MM.1S (cell line): ENCODE measurements at regions not wholly inside any gene's neighbourhood (a gene's known extent, or its start where the extent isn't known, plus 50 kb on each side); places are given as distances from the start of the nearest gene placed in this dataset.

Source experiments
- DNase-seq: peaks from one replicate; pipeline ENCODE4 v3.0.0-alpha.2; 2015
- H2AFZ ChIP-seq: fragments of 300-600 bp; sonication (generic); 2 replicates; pipeline ENCODE4 v1.6.0; 2016; ENCODE audit warnings: antibody characterized with exemption, low read length
- H3F3A ChIP-seq: fragments of 300-600 bp; sonication (generic); 2 replicates; pipeline ENCODE4 v1.6.1; 2016; ENCODE audit warnings: mild to moderate bottlenecking, antibody characterized with exemption, low read length, moderate library complexity, mixed read lengths; ENCODE audit not compliant: insufficient read depth
- H3K27ac ChIP-seq: fragments of 300-600 bp; sonication (generic); 2 replicates; pipeline ENCODE4 v1.5.1; 2016; ENCODE audit warnings: mild to moderate bottlenecking, low read length
- H3K27me3 ChIP-seq: fragments of 300-600 bp; sonication (generic); replicated peaks from 2 replicates; pipeline ENCODE4 v1.6.0; 2016; ENCODE audit warnings: low read length; ENCODE audit not compliant: insufficient read depth
- H3K36me3 ChIP-seq: fragments of 300-600 bp; sonication (generic); replicated peaks from 2 replicates; pipeline ENCODE4 v1.6.1; 2016; ENCODE audit warnings: mild to moderate bottlenecking, low read length, mixed read lengths; ENCODE audit not compliant: insufficient read depth
- H3K4me1 ChIP-seq: fragments of 300-600 bp; sonication (generic); 2 replicates; pipeline ENCODE4 v1.6.1; 2016; ENCODE audit warnings: low read length, mixed read lengths
- H3K4me2 ChIP-seq: fragments of 300-600 bp; sonication (generic); 2 replicates; pipeline ENCODE4 v1.6.0; 2016; ENCODE audit warnings: low read depth, low read length
- H3K4me3 ChIP-seq: fragments of 300-600 bp; sonication (generic); 2 replicates; pipeline ENCODE4 v1.5.1; 2016; ENCODE audit warnings: low read length, mixed read lengths
- H3K79me2 ChIP-seq: fragments of 300-600 bp; sonication (generic); 2 replicates; pipeline ENCODE4 v1.6.1; 2016; ENCODE audit warnings: mixed run types, low read length, mixed read lengths
- H3K9ac ChIP-seq: fragments of 300-600 bp; sonication (generic); 2 replicates; pipeline ENCODE4 v1.6.1; 2016; ENCODE audit warnings: low read length, mixed read lengths
- H3K9me2 ChIP-seq: fragments of 300-600 bp; sonication (generic); replicated peaks from 2 replicates; pipeline ENCODE4 v1.6.1; 2016; ENCODE audit warnings: mild to moderate bottlenecking, low read length, mixed read lengths; ENCODE audit not compliant: insufficient read depth
- H3K9me3 ChIP-seq: fragments of 300-600 bp; sonication (generic); replicated peaks from 2 replicates; pipeline ENCODE4 v1.6.1; 2016; ENCODE audit warnings: mild to moderate bottlenecking, low read length, mixed read lengths; ENCODE audit not compliant: insufficient read depth
- H4K20me1 ChIP-seq: fragments of 300-600 bp; sonication (generic); 2 replicates; pipeline ENCODE4 v1.6.1; 2016; ENCODE audit warnings: mild to moderate bottlenecking, low read length, moderate library complexity, mixed read lengths; ENCODE audit not compliant: insufficient read depth
- CTCF ChIP-seq: fragments of 300-600 bp; sonication (generic); IDR thresholded peaks from 2 replicates; pipeline ENCODE4 v1.5.1; 2016; ENCODE audit warnings: antibody characterized with exemption, low read length, mixed read lengths
- EZH2 ChIP-seq: fragments of 300-600 bp; sonication (generic); optimal IDR thresholded peaks from 2 replicates; pipeline ENCODE3; 2017; ENCODE audit warnings: low read depth, mild to moderate bottlenecking, antibody characterized with exemption, low read length, mixed read lengths
- EZH2phosphoT487 ChIP-seq: fragments of 300-600 bp; sonication (generic); IDR thresholded peaks from 2 replicates; pipeline ENCODE4 v1.6.1; 2018; ENCODE audit warnings: antibody characterized with exemption, low read length

- no peaks in the 10 kb centered on the region for H3K79me2 ChIP-seq
- H3K4me1 ChIP-seq: no peaks in the 10 kb centered on the region
- TF ChIP-seq EZH2 (no peak), CTCF (no peak), EZH2phosphoT487 (no peak)
- no peaks in the 10 kb centered on the region for H3K9me2 ChIP-seq
- no peaks in the 10 kb centered on the region for H4K20me1 ChIP-seq
- H2AFZ ChIP-seq: no peak overlapping the region
- no peak overlapping the region for H3K27ac ChIP-seq
- no peaks in the 10 kb centered on the region for H3K9me3 ChIP-seq
- no peaks in the 10 kb centered on the region for H3F3A ChIP-seq
- no peaks in the 10 kb centered on the region for H3K36me3 ChIP-seq
- H3K27me3 ChIP-seq: no peaks in the 10 kb centered on the region
- no peak overlapping the region for H3K4me2 ChIP-seq
- H3K4me3 ChIP-seq: no peak overlapping the region
- DNase-seq: no peak
- H3K9ac ChIP-seq: no peak overlapping the region
Observed at GRCh38 chr6:82521369-82521768, 157.8 kb downstream of the TPBG start.

- H3K27me3 ChIP-seq: no peaks in the 10 kb centered on the region
- H3K9ac ChIP-seq: no peak overlapping the region
- H4K20me1 ChIP-seq: no peaks in the 10 kb centered on the region
- no peaks in the 10 kb centered on the region for H3K36me3 ChIP-seq
- H3K4me2 ChIP-seq: no peak overlapping the region
- no peak overlapping the region for H3K4me3 ChIP-seq
- no peak for DNase-seq
- no peaks in the 10 kb centered on the region for H3F3A ChIP-seq
- H3K4me1 ChIP-seq: no peaks in the 10 kb centered on the region
- no peak overlapping the region for H3K27ac ChIP-seq
- no peaks in the 10 kb centered on the region for H3K9me2 ChIP-seq
- no peaks in the 10 kb centered on the region for H3K79me2 ChIP-seq
- TF ChIP-seq CTCF: no peak
- TF ChIP-seq EZH2: no peak
- no peak for TF ChIP-seq EZH2phosphoT487
- no peak overlapping the region for H2AFZ ChIP-seq
- no peaks in the 10 kb centered on the region for H3K9me3 ChIP-seq
Observed at GRCh38 chr6:82521861-82522260, 158.2 kb downstream of the TPBG start.

GRCh38 chr6:82524031-82524430 lies 160.4 kb downstream of the TPBG start:
- no peaks in the 10 kb centered on the region for H3K4me1 ChIP-seq
- H2AFZ ChIP-seq: no peak overlapping the region

More at GRCh38 chr6:82524031-82524430, 160.4 kb downstream of the TPBG start:
- Histone ChIP-seq H3K27ac (no peak overlapping the region), H4K20me1 (no peaks in the 10 kb centered on the region), H3K9ac (no peak overlapping the region), H3F3A (no peaks in the 10 kb centered on the region), H3K36me3 (no peaks in the 10 kb centered on the region), H3K4me3 (no peak overlapping the region), H3K27me3 (no peaks in the 10 kb centered on the region), H3K79me2 (no peaks in the 10 kb centered on the region), H3K9me3 (no peaks in the 10 kb centered on the region), H3K4me2 (no peak overlapping the region), H3K9me2 (no peaks in the 10 kb centered on the region)
- DNase-seq: no peak
- TF ChIP-seq EZH2 (no peak), CTCF (no peak), EZH2phosphoT487 (no peak)
